Ishikawa (cell line): ENCODE measurements at regions not wholly inside any gene's neighbourhood (a gene's known extent, or its start where the extent isn't known, plus 50 kb on each side); places are given as distances from the start of the nearest gene placed in this dataset.

Source experiments
- CEBPB ChIP-seq: IDR thresholded peaks from 2 replicates; pipeline ENCODE4 v1.6.1; 2012
- CREB1 ChIP-seq: IDR thresholded peaks from 2 replicates; pipeline ENCODE4 v1.6.1; 2012; ENCODE audit warnings: low read depth
- EGR1 ChIP-seq: IDR thresholded peaks from 2 replicates; pipeline ENCODE4 v1.6.1; 2012
- EP300 ChIP-seq: IDR thresholded peaks from 2 replicates; pipeline ENCODE4 v1.6.1; 2012; ENCODE audit warnings: borderline replicate concordance
- FOXM1 ChIP-seq: IDR thresholded peaks from 2 replicates; pipeline ENCODE4 v1.6.1; 2012; ENCODE audit warnings: low read depth, borderline replicate concordance
- MAX ChIP-seq: IDR thresholded peaks from 2 replicates; pipeline ENCODE4 v1.6.1; 2012
- NFIC ChIP-seq: IDR thresholded peaks from 2 replicates; pipeline ENCODE4 v1.6.1; 2012
- RAD21 ChIP-seq: IDR thresholded peaks from 2 replicates; pipeline ENCODE4 v1.6.1; 2012; ENCODE audit warnings: low read depth
- TAF1 ChIP-seq: IDR thresholded peaks from 2 replicates; pipeline ENCODE4 v1.6.1; 2012; ENCODE audit warnings: low read depth, mild to moderate bottlenecking
- TCF12 ChIP-seq: IDR thresholded peaks from 2 replicates; pipeline ENCODE4 v1.6.1; 2012; ENCODE audit warnings: low read depth
- TEAD4 ChIP-seq: IDR thresholded peaks from 2 replicates; pipeline ENCODE4 v1.6.1; 2012
- USF1 ChIP-seq: IDR thresholded peaks from 2 replicates; pipeline ENCODE4 v1.6.1; 2012
- YY1 ChIP-seq: IDR thresholded peaks from 2 replicates; pipeline ENCODE4 v1.6.1; 2012; ENCODE audit warnings: low read depth
- TF ChIP-seq, protein P1 (sequence below): IDR thresholded peaks from 2 replicates; pipeline ENCODE4 v1.6.1; 2012; ENCODE audit warnings: low read depth, mild to moderate bottlenecking

DNA sequence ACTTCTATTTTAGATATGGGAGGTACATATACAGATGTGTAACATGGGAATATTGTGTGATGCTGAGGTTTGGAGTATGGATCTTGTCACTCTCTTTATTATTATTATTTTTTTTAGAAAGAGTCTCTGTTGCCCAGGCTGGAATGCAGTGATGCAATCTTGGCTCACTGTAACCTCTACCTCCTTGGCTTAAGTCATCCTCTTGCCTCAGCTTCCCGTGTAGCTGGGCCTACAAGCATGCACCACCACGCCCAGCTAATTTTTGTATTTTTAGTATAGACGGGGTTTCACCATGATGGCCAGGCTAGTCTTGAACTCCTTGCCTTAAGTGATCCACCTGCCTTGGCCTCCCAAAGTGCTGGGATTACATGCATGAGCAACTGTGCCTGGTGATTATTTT, 138.4 kb upstream of the SLC28A3 start:
- TF ChIP-seq MAX (no peak), CEBPB (no peak), YY1 (no peak), RAD21 (no peak), USF1 (no peak), EP300 (no peak), TAF1 (no peak), TEAD4 (no peak), EGR1 (no peak), FOXM1 (no peak), NFIC (no peak), CREB1 (no peak), TCF12 (no peak)
- TF ChIP-seq, protein P1, sequence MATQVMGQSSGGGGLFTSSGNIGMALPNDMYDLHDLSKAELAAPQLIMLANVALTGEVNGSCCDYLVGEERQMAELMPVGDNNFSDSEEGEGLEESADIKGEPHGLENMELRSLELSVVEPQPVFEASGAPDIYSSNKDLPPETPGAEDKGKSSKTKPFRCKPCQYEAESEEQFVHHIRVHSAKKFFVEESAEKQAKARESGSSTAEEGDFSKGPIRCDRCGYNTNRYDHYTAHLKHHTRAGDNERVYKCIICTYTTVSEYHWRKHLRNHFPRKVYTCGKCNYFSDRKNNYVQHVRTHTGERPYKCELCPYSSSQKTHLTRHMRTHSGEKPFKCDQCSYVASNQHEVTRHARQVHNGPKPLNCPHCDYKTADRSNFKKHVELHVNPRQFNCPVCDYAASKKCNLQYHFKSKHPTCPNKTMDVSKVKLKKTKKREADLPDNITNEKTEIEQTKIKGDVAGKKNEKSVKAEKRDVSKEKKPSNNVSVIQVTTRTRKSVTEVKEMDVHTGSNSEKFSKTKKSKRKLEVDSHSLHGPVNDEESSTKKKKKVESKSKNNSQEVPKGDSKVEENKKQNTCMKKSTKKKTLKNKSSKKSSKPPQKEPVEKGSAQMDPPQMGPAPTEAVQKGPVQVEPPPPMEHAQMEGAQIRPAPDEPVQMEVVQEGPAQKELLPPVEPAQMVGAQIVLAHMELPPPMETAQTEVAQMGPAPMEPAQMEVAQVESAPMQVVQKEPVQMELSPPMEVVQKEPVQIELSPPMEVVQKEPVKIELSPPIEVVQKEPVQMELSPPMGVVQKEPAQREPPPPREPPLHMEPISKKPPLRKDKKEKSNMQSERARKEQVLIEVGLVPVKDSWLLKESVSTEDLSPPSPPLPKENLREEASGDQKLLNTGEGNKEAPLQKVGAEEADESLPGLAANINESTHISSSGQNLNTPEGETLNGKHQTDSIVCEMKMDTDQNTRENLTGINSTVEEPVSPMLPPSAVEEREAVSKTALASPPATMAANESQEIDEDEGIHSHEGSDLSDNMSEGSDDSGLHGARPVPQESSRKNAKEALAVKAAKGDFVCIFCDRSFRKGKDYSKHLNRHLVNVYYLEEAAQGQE = no peak
